M059J (cell line): ENCODE measurements at regions not wholly inside any gene's neighbourhood (a gene's known extent, or its start where the extent isn't known, plus 50 kb on each side); places are given as distances from the start of the nearest gene placed in this dataset.
A peak's percentile ranks its signal among the peaks of the same experiment; 100 is the strongest.

Experiments used
- DNase-seq: peaks from one replicate; pipeline ENCODE4 v3.0.0-alpha.2; 2012; ENCODE audit warnings: low read depth

- DNase-seq = no peak
These were observed 268.8 kb upstream of the SMIM31 start for GRCh38 chr4:164485136-164485535.

GRCh38 chr4:164488114-164488513, 265.8 kb upstream of the SMIM31 start:
- DNase-seq = peak; percentile 1

- no peak for DNase-seq
These were observed 252.9 kb upstream of the SMIM31 start for GRCh38 chr4:164501074-164501473.

- no peak for DNase-seq
These were observed 250.1 kb upstream of the SMIM31 start for GRCh38 chr4:164503874-164504273.

- no peak for DNase-seq
These were observed 245.8 kb upstream of the SMIM31 start for GRCh38 chr4:164508097-164508496.

- no peak for DNase-seq
These were observed 245.2 kb upstream of the SMIM31 start for GRCh38 chr4:164508771-164509170.

GRCh38 chr4:164509951-164510350, 244.0 kb upstream of the SMIM31 start:
- peak; percentile 12 for DNase-seq

GRCh38 chr4:164512124-164512523, 241.8 kb upstream of the SMIM31 start:
- DNase-seq = no peak

- DNase-seq = no peak
These were observed 239.2 kb upstream of the SMIM31 start for GRCh38 chr4:164514765-164515164.

- no peak for DNase-seq
These were observed 229.1 kb upstream of the SMIM31 start for GRCh38 chr4:164524789-164525188.

GRCh38 chr4:164526933-164527583, 226.9 kb upstream of the SMIM31 start:
- no peak for DNase-seq

GRCh38 chr4:164529058-164529457, 224.9 kb upstream of the SMIM31 start:
- DNase-seq = no peak

GRCh38 chr4:164529486-164529885, 224.4 kb upstream of the SMIM31 start:
- DNase-seq = no peak

GRCh38 chr4:164531336-164531735, 222.6 kb upstream of the SMIM31 start:
- DNase-seq = no peak

GRCh38 chr4:164536814-164537213, 217.1 kb upstream of the SMIM31 start:
- peak; percentile 28 for DNase-seq

- DNase-seq = no peak
These were observed 215.8 kb upstream of the SMIM31 start for GRCh38 chr4:164538097-164538496.

- no peak for DNase-seq
These were observed 212.9 kb upstream of the SMIM31 start for GRCh38 chr4:164540987-164541386.

- DNase-seq = no peak
These were observed 211.5 kb upstream of the SMIM31 start for GRCh38 chr4:164542431-164542830.

- no peak for DNase-seq
These were observed 202.8 kb upstream of the SMIM31 start for GRCh38 chr4:164550989-164551712.

GRCh38 chr4:164551713-164552040, 202.3 kb upstream of the SMIM31 start:
- no peak for DNase-seq

GRCh38 chr4:164571593-164572390, 182.1 kb upstream of the SMIM31 start:
- DNase-seq = peak; percentile 40

- DNase-seq = peak; percentile 65
These were observed 181.1 kb upstream of the SMIM31 start for GRCh38 chr4:164572877-164573279.

- no peak for DNase-seq
These were observed 178.1 kb upstream of the SMIM31 start for GRCh38 chr4:164575861-164576260.
